MM.1S (cell line): ENCODE measurements at regions not wholly inside any gene's neighbourhood (a gene's known extent, or its start where the extent isn't known, plus 50 kb on each side); places are given as distances from the start of the nearest gene placed in this dataset.

ENCODE experiments used
- EZH2 ChIP-seq: fragments of 300-600 bp; sonication (generic); optimal IDR thresholded peaks from 2 replicates; pipeline ENCODE3; 2017; ENCODE audit warnings: low read depth, mild to moderate bottlenecking, antibody characterized with exemption, low read length, mixed read lengths
- EZH2phosphoT487 ChIP-seq: fragments of 300-600 bp; sonication (generic); IDR thresholded peaks from 2 replicates; pipeline ENCODE4 v1.6.1; 2018; ENCODE audit warnings: antibody characterized with exemption, low read length
- TF ChIP-seq, protein P1 (sequence below): fragments of 300-600 bp; sonication (generic); IDR thresholded peaks from 2 replicates; pipeline ENCODE4 v1.5.1; 2016; ENCODE audit warnings: antibody characterized with exemption, low read length, mixed read lengths

DNA sequence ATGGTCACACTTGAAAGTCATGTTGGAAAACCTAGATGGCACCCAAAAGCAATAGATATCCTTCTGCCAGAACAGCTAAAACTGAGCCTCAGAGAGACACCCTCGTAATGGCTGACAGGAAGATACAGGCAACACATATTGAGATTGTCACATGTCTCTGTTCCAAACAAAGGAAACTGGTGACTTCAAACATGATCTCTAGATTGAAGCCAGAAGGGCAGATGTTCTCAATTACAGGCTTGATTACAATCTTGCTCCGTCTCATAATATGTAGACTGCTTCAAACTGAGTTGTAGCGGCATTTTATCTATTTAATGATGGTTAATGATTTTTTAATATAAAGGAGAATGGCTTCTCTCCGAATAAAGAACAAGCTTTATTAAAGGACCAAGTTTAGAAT is 774.3 kb downstream of the KCTD16 start:
- TF ChIP-seq, protein P1, sequence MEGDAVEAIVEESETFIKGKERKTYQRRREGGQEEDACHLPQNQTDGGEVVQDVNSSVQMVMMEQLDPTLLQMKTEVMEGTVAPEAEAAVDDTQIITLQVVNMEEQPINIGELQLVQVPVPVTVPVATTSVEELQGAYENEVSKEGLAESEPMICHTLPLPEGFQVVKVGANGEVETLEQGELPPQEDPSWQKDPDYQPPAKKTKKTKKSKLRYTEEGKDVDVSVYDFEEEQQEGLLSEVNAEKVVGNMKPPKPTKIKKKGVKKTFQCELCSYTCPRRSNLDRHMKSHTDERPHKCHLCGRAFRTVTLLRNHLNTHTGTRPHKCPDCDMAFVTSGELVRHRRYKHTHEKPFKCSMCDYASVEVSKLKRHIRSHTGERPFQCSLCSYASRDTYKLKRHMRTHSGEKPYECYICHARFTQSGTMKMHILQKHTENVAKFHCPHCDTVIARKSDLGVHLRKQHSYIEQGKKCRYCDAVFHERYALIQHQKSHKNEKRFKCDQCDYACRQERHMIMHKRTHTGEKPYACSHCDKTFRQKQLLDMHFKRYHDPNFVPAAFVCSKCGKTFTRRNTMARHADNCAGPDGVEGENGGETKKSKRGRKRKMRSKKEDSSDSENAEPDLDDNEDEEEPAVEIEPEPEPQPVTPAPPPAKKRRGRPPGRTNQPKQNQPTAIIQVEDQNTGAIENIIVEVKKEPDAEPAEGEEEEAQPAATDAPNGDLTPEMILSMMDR = no peak
- no peak for TF ChIP-seq EZH2phosphoT487
- no peak for TF ChIP-seq EZH2
